ENCODE measurements at regions not wholly inside any gene's neighbourhood (a gene's known extent, or its start where the extent isn't known, plus 50 kb on each side); places are given as distances from the start of the nearest gene placed in this dataset.

GRCh38 chr2:234701421-234701820 is 204.5 kb upstream of the ARL4C start:
- FAIRE-seq (no peak), DNase-seq (ENCODE audit: low read depth in 1 of 2, low spot score in 2 of 2) (no peak)
- no peak overlapping the region for H2AFZ ChIP-seq (ENCODE audit: low read length)
- no peak overlapping the region for H3K14ac ChIP-seq (ENCODE audit: insufficient read length)
- H4K20me1 ChIP-seq (replicated peaks in 1 of 2; ENCODE audit: control insufficient read depth in 1 of 2, insufficient read depth in 2 of 2, low read length in 2 of 2) = no peaks in the 10 kb centered on the region
- no peaks in the 10 kb centered on the region for H3K36me3 ChIP-seq (ENCODE audit: control insufficient read depth in 2 of 4, insufficient read depth in 4 of 4, low read length in 3 of 4)
- H4K5ac ChIP-seq (ENCODE audit: insufficient read length, low read depth, low read length) = no peak overlapping the region
- no peak overlapping the region for H3K4ac ChIP-seq (replicated peaks; ENCODE audit: insufficient read length, low read depth, low read length)
- H3K23ac ChIP-seq (ENCODE audit: insufficient read length) = no peak overlapping the region
- H3K18ac ChIP-seq (ENCODE audit: extremely low read depth, low read length) = no peak overlapping the region
- no peak overlapping the region for H2BK120ac ChIP-seq (replicated peaks; ENCODE audit: low read depth, low read length)
- H4K8ac ChIP-seq (ENCODE audit: extremely low read depth, insufficient read depth, low read length) = peak overlapping the region; percentile 70; the same call in 1 of the 2 replicates
- H3K4me2 ChIP-seq (ENCODE audit: insufficient read depth in 1 of 2, low read depth in 2 of 2, low read length in 2 of 2) = no peak overlapping the region
- no peak overlapping the region for H3K4me3 ChIP-seq (ENCODE audit: extremely low read depth in 1 of 4, insufficient read depth in 2 of 4, low read depth in 3 of 4, low read length in 4 of 4)
- 0 out of 2 replicates have a peak overlapping the region, but pooled peaks have one; percentile 10 for H2BK20ac ChIP-seq (ENCODE audit: low read length)
- peaks cover 17 to 24% of the 10 kb centered on the region in 2 experiments for H3K9me3 ChIP-seq (ENCODE audit: insufficient read depth in 2 of 2, low read depth in 1 of 2, low read length in 1 of 2)
- no peak overlapping the region for H2BK5ac ChIP-seq (ENCODE audit: low read depth, low read length)
- H2AK5ac ChIP-seq (ENCODE audit: low read depth, low read length) = no peak overlapping the region
- H3K27ac ChIP-seq (ENCODE audit: low read depth, low read length) = no peak overlapping the region
- no peak overlapping the region for H3K9ac ChIP-seq (replicated peaks in 1 of 4; ENCODE audit: extremely low read depth in 1 of 4, low read depth in 3 of 4, low read length in 3 of 4)
- H2BK15ac ChIP-seq (ENCODE audit: low read length) = no peak overlapping the region
- no peaks in the 10 kb centered on the region for H3K27me3 ChIP-seq (replicated peaks in 1 of 4; ENCODE audit: control insufficient read depth in 3 of 4, extremely low read depth in 1 of 4, insufficient read depth in 3 of 4, low read length in 3 of 4)
- no peak overlapping the region for H3K56ac ChIP-seq (replicated peaks; ENCODE audit: insufficient read length, low read depth, low read length)
- H4K91ac ChIP-seq (replicated peaks; ENCODE audit: insufficient read length, low read length) = no peak overlapping the region
- no peaks in the 10 kb centered on the region; a peak in 1 of 7 replicates for H3K4me1 ChIP-seq (replicated peaks in 1 of 4; ENCODE audit: control insufficient read depth in 3 of 4, insufficient read depth in 4 of 4, low read length in 3 of 4)
- no peaks in the 10 kb centered on the region for H3K79me2 ChIP-seq (ENCODE audit: control insufficient read depth in 1 of 2, insufficient read depth in 2 of 2, low read length in 2 of 2)
- H3K79me1 ChIP-seq (ENCODE audit: low read depth, low read length) = no peaks in the 10 kb centered on the region
- POLR2A ChIA-PET (ENCODE audit: partially characterized antibody) = interaction anchor here (1.3 kb wide), 1 partner anchor 10 kb away, joined by 3 read pairs; no protein-coding TSS in a partner anchor
- H3K23me2 ChIP-seq (ENCODE audit: low read depth, low read length) = no peaks in the 10 kb centered on the region
- H2BK12ac ChIP-seq (ENCODE audit: low read depth, low read length) = no peak overlapping the region
- CTCF ChIA-PET (ENCODE audit: partially characterized antibody) = interaction anchor here (0.8 to 1.5 kb wide), 2 partner anchors 14 to 32 kb away, joined by 3 to 9 read pairs; no protein-coding TSS in a partner anchor
- WGBS, 2 experiments (ENCODE audit: extremely low coverage in 1 of 2, insufficient coverage in 1 of 2, insufficient read length in 1 of 2, insufficient replicate concordance in 2 of 2, low coverage in 1 of 2, low lambda C conversion rate in 2 of 2, missing lambda C conversion rate in 1 of 2) = 82% methylated on average over 6 of the region's 6 CpGs; no CpG with 5 or more reads in 1 of the 2 experiments
- TF ChIP-seq SIRT6 (IDR thresholded peaks at IDR 0.05; ENCODE audit: low read length) = no peak
- no peak for TF ChIP-seq SIX5 (IDR thresholded peaks at IDR 0.05; ENCODE audit: low read depth, low read length)
- no peak for TF ChIP-seq SP1 (IDR thresholded peaks at IDR 0.05; ENCODE audit: low read depth, low read length)
- no peak for TF ChIP-seq KDM4A (IDR thresholded peaks at IDR 0.05; ENCODE audit: low read depth, low read length, severe bottlenecking)
- no peak for TF ChIP-seq NANOG (IDR thresholded peaks at IDR 0.05; ENCODE audit: insufficient read depth, low read depth, low read length, poor library complexity, severe bottlenecking)
- no peak for TF ChIP-seq ATF3 (IDR thresholded peaks at IDR 0.05; ENCODE audit: insufficient read depth, low read depth, low read length)
- no peak for TF ChIP-seq BRCA1 (IDR thresholded peaks at IDR 0.05; ENCODE audit: low read depth, low read length)
- no peak for TF ChIP-seq SUZ12 (IDR thresholded peaks at IDR 0.05; ENCODE audit: low read length)
- TF ChIP-seq CEBPB (IDR thresholded peaks at IDR 0.05; ENCODE audit: low read depth, low read length) = no peak
- TF ChIP-seq HDAC2 (IDR thresholded peaks at IDR 0.05; ENCODE audit: borderline replicate concordance in 1 of 2, low read depth in 2 of 2, low read length in 2 of 2) = no peak
- TF ChIP-seq EZH2 (IDR thresholded peaks at IDR 0.05; ENCODE audit: low read depth, low read length, severe bottlenecking) = no peak
- no peak for TF ChIP-seq MAFK (IDR thresholded peaks at IDR 0.05; ENCODE audit: low read depth, low read length)
- TF ChIP-seq HDAC6 (IDR thresholded peaks at IDR 0.05; ENCODE audit: low read depth, low read length) = no peak
- TF ChIP-seq RXRA (IDR thresholded peaks at IDR 0.05; ENCODE audit: insufficient read depth, low read depth, low read length) = no peak
